ENCODE measurements at regions not wholly inside any gene's neighbourhood (a gene's known extent, or its start where the extent isn't known, plus 50 kb on each side); places are given as distances from the start of the nearest gene placed in this dataset.

GRCh38 chr5:6187501-6187900, 190.8 kb downstream of the MED10 start:
- no peaks in the 10 kb centered on the region for H3K79me2 ChIP-seq (ENCODE audit: insufficient read depth, low read length)
- Mint-ChIP-seq H3K4me1 (0 out of 4 replicates have a peak, but pooled peaks cover 0 to 2% of the 10 kb centered on the region in 2 experiments), H3K36me3 (ENCODE audit: insufficient read depth in 1 of 3, low read depth in 3 of 3) (no peaks in the 10 kb centered on the region), H3K4me3 (peak overlapping the region in 1 of 2 experiments; percentile 7; a peak in 1 of 5 replicates), H3K9me3 (no peaks in the 10 kb centered on the region; a peak in 1 of 5 replicates), H3K27ac (no peak overlapping the region), H3K27me3 (ENCODE audit: low read depth) (no peaks in the 10 kb centered on the region; the same call in 1 of the 2 replicates)
- no peak overlapping the region for H3K9ac ChIP-seq (ENCODE audit: extremely low read depth, insufficient read length, low read length)
- H4K8ac ChIP-seq (replicated peaks; ENCODE audit: insufficient read length, low read depth, low read length), result no peak overlapping the region
- no peak for TF ChIP-seq CTCF (conservative IDR thresholded peaks at IDR 0.05)
- H3K56ac ChIP-seq (ENCODE audit: insufficient read length, low read depth, low read length), result no peak overlapping the region
- H4K91ac ChIP-seq (ENCODE audit: insufficient read length, low read depth, low read length), result no peak overlapping the region
- H3T11ph ChIP-seq (ENCODE audit: low read length), result no peak overlapping the region
- H2BK15ac ChIP-seq (ENCODE audit: low read depth, low read length), result no peak overlapping the region
- no peak for DNase-seq
- no peak overlapping the region for H3K23ac ChIP-seq (ENCODE audit: insufficient read length, low read depth, low read length)
- H2BK5ac ChIP-seq (ENCODE audit: insufficient read length, low read length), result no peak overlapping the region
- no peak overlapping the region for H3K4me2 ChIP-seq (ENCODE audit: insufficient read depth, insufficient read length, low read length)
- no CpG with 5 or more reads among the region's 4 CpGs for WGBS (ENCODE audit: extremely low coverage, insufficient read length, low lambda C conversion rate)
- no peaks in the 10 kb centered on the region for H3K23me2 ChIP-seq (ENCODE audit: insufficient read length, low read depth, low read length, poor library complexity, severe bottlenecking)
- H3K9me3 ChIP-seq (ENCODE audit: control insufficient read depth, low read depth, low read length), result no peaks in the 10 kb centered on the region
- H2BK20ac ChIP-seq (ENCODE audit: low read depth, low read length, poor library complexity, severe bottlenecking), result no peak overlapping the region
- no peak overlapping the region for H2AK5ac ChIP-seq (ENCODE audit: insufficient read length, low read length)
- H2AFZ ChIP-seq (ENCODE audit: low read length), result no peak overlapping the region
- H2BK120ac ChIP-seq (ENCODE audit: low read depth, low read length, poor library complexity, severe bottlenecking), result no peak overlapping the region
- no peak overlapping the region for H3K14ac ChIP-seq (ENCODE audit: insufficient read depth, low read length)
- no peak overlapping the region for H3K27ac ChIP-seq (ENCODE audit: insufficient read length, low read depth, low read length)
- H4K20me1 ChIP-seq (ENCODE audit: control insufficient read depth, insufficient read depth, insufficient read length), result no peaks in the 10 kb centered on the region
- H2BK12ac ChIP-seq (ENCODE audit: insufficient read length, low read depth, low read length), result no peak overlapping the region
- H3K79me1 ChIP-seq (ENCODE audit: insufficient read depth, low read depth, low read length, poor library complexity, severe bottlenecking), result no peaks in the 10 kb centered on the region
- H3K4me1 ChIP-seq (ENCODE audit: insufficient read depth, low read length), result no peaks in the 10 kb centered on the region
- no peak overlapping the region for H4K5ac ChIP-seq (ENCODE audit: insufficient read length, low read depth, low read length)
- H3K27me3 ChIP-seq (ENCODE audit: insufficient read depth, low read length), result no peaks in the 10 kb centered on the region
- no peak overlapping the region for H3K18ac ChIP-seq (ENCODE audit: insufficient read length, low read depth, low read length)
- H3K4ac ChIP-seq (ENCODE audit: low read depth, low read length), result no peak overlapping the region
